ENCODE measurements at regions not wholly inside any gene's neighbourhood (a gene's known extent, or its start where the extent isn't known, plus 50 kb on each side); places are given as distances from the start of the nearest gene placed in this dataset.

DNA sequence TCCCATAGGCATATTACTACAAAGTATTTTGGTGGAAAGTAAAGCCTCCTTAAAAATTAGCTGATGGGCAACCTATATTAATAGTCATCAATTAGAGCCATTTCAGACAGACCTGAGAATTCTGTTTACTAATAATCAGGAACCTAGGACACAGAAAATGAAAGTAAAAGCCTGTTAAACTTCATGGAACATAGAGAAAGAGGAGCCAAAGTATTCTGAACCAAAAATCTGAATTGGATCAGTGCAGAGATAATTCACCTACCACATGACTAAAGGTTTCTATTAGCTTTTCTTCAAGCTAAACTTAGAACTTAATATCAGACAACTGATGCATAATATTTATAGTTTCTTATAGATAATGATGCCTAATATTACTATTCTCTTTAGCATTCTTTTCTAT, 204.5 kb upstream of the RHOBTB1 start:
- TF ChIP-seq, protein P1, sequence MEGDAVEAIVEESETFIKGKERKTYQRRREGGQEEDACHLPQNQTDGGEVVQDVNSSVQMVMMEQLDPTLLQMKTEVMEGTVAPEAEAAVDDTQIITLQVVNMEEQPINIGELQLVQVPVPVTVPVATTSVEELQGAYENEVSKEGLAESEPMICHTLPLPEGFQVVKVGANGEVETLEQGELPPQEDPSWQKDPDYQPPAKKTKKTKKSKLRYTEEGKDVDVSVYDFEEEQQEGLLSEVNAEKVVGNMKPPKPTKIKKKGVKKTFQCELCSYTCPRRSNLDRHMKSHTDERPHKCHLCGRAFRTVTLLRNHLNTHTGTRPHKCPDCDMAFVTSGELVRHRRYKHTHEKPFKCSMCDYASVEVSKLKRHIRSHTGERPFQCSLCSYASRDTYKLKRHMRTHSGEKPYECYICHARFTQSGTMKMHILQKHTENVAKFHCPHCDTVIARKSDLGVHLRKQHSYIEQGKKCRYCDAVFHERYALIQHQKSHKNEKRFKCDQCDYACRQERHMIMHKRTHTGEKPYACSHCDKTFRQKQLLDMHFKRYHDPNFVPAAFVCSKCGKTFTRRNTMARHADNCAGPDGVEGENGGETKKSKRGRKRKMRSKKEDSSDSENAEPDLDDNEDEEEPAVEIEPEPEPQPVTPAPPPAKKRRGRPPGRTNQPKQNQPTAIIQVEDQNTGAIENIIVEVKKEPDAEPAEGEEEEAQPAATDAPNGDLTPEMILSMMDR (IDR thresholded peaks at IDR 0.05): no peak
- TF ChIP-seq EP300 (IDR thresholded peaks at IDR 0.05): no peak
- no peak for TF ChIP-seq POLR2AphosphoS5 (IDR thresholded peaks at IDR 0.05)

All from suprapubic skin (tissue), 4 donors.